DMS153 (cell line): ENCODE measurements at regions not wholly inside any gene's neighbourhood (a gene's known extent, or its start where the extent isn't known, plus 50 kb on each side); places are given as distances from the start of the nearest gene placed in this dataset.
"Not testable (repeated sequence)": the region's sequence is repeated elsewhere in the genome, so short reads cannot be mapped to it uniquely, and the experiment has no call there.

Experiments used
- DNase-seq: peaks from one replicate; lab custom pipeline; 2025; lab: John Stamatoyannopoulos, UW

- DNase-seq, result no peak
Measured at GRCh38 chr2:123609077-123609476, 416.0 kb upstream of the CNTNAP5 start.

GRCh38 chr2:123614596-123614995 is 410.5 kb upstream of the CNTNAP5 start:
- DNase-seq, result no peak

- not testable (repeated sequence) for DNase-seq
Measured at GRCh38 chr2:123618642-123619041, 406.4 kb upstream of the CNTNAP5 start.

- no peak for DNase-seq
Measured at GRCh38 chr2:123624816-123625215, 400.3 kb upstream of the CNTNAP5 start.

GRCh38 chr2:123636232-123636631 is 388.9 kb upstream of the CNTNAP5 start:
- DNase-seq, result no peak

GRCh38 chr2:123640685-123641335 is 384.3 kb upstream of the CNTNAP5 start:
- DNase-seq, result no peak

- DNase-seq, result no peak
Measured at GRCh38 chr2:123644053-123644452, 381.0 kb upstream of the CNTNAP5 start.

- DNase-seq, result no peak
Measured at GRCh38 chr2:123648016-123648415, 377.1 kb upstream of the CNTNAP5 start.

GRCh38 chr2:123648956-123649355 is 376.1 kb upstream of the CNTNAP5 start:
- DNase-seq, result no peak

GRCh38 chr2:123651151-123651550 is 373.9 kb upstream of the CNTNAP5 start:
- no peak for DNase-seq

- DNase-seq, result no peak
Measured at GRCh38 chr2:123652320-123652719, 372.8 kb upstream of the CNTNAP5 start.

- DNase-seq, result no peak
Measured at GRCh38 chr2:123656590-123656989, 368.5 kb upstream of the CNTNAP5 start.

GRCh38 chr2:123659120-123659519 is 366.0 kb upstream of the CNTNAP5 start:
- DNase-seq, result no peak

GRCh38 chr2:123670286-123670685 is 354.8 kb upstream of the CNTNAP5 start:
- no peak for DNase-seq

GRCh38 chr2:123683797-123684196 is 341.3 kb upstream of the CNTNAP5 start:
- DNase-seq, result not testable (repeated sequence)

GRCh38 chr2:123687064-123687463 is 338.0 kb upstream of the CNTNAP5 start:
- no peak for DNase-seq

GRCh38 chr2:123688231-123688940 is 336.7 kb upstream of the CNTNAP5 start:
- DNase-seq, result no peak

GRCh38 chr2:123692121-123692520 is 333.0 kb upstream of the CNTNAP5 start:
- DNase-seq, result no peak

- no peak for DNase-seq
Measured at GRCh38 chr2:123693836-123694235, 331.3 kb upstream of the CNTNAP5 start.

- no peak for DNase-seq
Measured at GRCh38 chr2:123695426-123695825, 329.7 kb upstream of the CNTNAP5 start.

- DNase-seq, result no peak
Measured at GRCh38 chr2:123696021-123696420, 329.1 kb upstream of the CNTNAP5 start.

GRCh38 chr2:123696799-123697410 is 328.2 kb upstream of the CNTNAP5 start:
- DNase-seq, result no peak

GRCh38 chr2:123715467-123715982 is 309.6 kb upstream of the CNTNAP5 start:
- DNase-seq, result no peak
